Fibroblast of lung (primary cell): ENCODE measurements at regions not wholly inside any gene's neighbourhood (a gene's known extent, or its start where the extent isn't known, plus 50 kb on each side); places are given as distances from the start of the nearest gene placed in this dataset.

Experiments
- DNase-seq, 2 donors: peaks; one replicate each; pipeline versions ENCODE4 v3.0.0 to v3.0.0-alpha.2; 2010; ENCODE audit warnings: low read depth in 2 of 2
- H2AFZ ChIP-seq: 2 replicates; pipeline ENCODE4 v1.5.1; 2012; ENCODE audit warnings: low read length, control low read depth, inconsistent platforms
- H3K27ac ChIP-seq: 2 replicates; pipeline ENCODE4 v1.5.1; 2011; ENCODE audit warnings: low read length, control low read depth; ENCODE audit not compliant: insufficient read depth
- H3K27me3 ChIP-seq: 2 replicates; pipeline ENCODE4 v1.5.1; 2011; ENCODE audit warnings: mild to moderate bottlenecking, low read length; ENCODE audit not compliant: control insufficient read depth, insufficient read depth
- H3K36me3 ChIP-seq: 2 replicates; pipeline ENCODE4 v1.5.1; 2011; ENCODE audit warnings: low read length; ENCODE audit not compliant: control insufficient read depth, insufficient read depth
- H3K4me1 ChIP-seq: 2 replicates; pipeline ENCODE4 v1.5.1; 2011; ENCODE audit warnings: low read length; ENCODE audit not compliant: control insufficient read depth, insufficient read depth; ENCODE audit errors: extremely low read depth
- H3K4me2 ChIP-seq: 2 replicates; pipeline ENCODE4 v1.5.1; 2011; ENCODE audit warnings: low read length, control low read depth; ENCODE audit not compliant: insufficient read depth; ENCODE audit errors: extremely low read depth
- H3K4me3 ChIP-seq, 4 experiments: fragments of 200-600 bp in 1 of 4; sonication (generic) in 1 of 4; replicated peaks in 1 of 4; 2 replicates each; pipeline ENCODE4 v1.5.1; 2011 to 2016; ENCODE audit warnings: low read length in 4 of 4, low read depth in 3 of 4, mild to moderate bottlenecking in 3 of 4, control low read depth in 2 of 4, inconsistent platforms in 1 of 4, mixed read lengths in 1 of 4; ENCODE audit not compliant: insufficient read depth in 1 of 4; ENCODE audit errors: control extremely low read depth in 1 of 4
- H3K79me2 ChIP-seq: 2 replicates; pipeline ENCODE4 v1.5.1; 2012; ENCODE audit warnings: mild to moderate bottlenecking, low read length, inconsistent platforms; ENCODE audit not compliant: control insufficient read depth, insufficient read depth
- H3K9ac ChIP-seq: 2 replicates; pipeline ENCODE4 v1.5.1; 2011; ENCODE audit warnings: mild to moderate bottlenecking, low read length, control low read depth; ENCODE audit not compliant: insufficient read depth
- H3K9me3 ChIP-seq: 2 replicates; pipeline ENCODE4 v1.5.1; 2012; ENCODE audit warnings: low read depth, low read length; ENCODE audit not compliant: control insufficient read depth, insufficient read depth
- H4K20me1 ChIP-seq: 2 replicates; pipeline ENCODE4 v1.5.1; 2011; ENCODE audit warnings: low read length; ENCODE audit not compliant: control insufficient read depth, insufficient read depth; ENCODE audit errors: extremely low read depth
- EZH2 ChIP-seq: IDR thresholded peaks from 2 replicates; pipeline ENCODE4 v1.5.1; 2012; ENCODE audit warnings: low read length, control low read depth, mild to moderate bottlenecking; ENCODE audit errors: missing control alignments
- TF ChIP-seq, protein P1 (sequence below), 2 donors: IDR thresholded peaks in 1 of 2; conservative IDR thresholded peaks in 1 of 2; 1 replicate in 1 of 2; 2 replicates in 1 of 2; pipeline ENCODE4 v1.5.1; 2011 to 2012; ENCODE audit warnings: low read length in 2 of 2, control low read depth in 1 of 2, inconsistent platforms in 1 of 2, low read depth in 1 of 2, mild to moderate bottlenecking in 1 of 2

DNA sequence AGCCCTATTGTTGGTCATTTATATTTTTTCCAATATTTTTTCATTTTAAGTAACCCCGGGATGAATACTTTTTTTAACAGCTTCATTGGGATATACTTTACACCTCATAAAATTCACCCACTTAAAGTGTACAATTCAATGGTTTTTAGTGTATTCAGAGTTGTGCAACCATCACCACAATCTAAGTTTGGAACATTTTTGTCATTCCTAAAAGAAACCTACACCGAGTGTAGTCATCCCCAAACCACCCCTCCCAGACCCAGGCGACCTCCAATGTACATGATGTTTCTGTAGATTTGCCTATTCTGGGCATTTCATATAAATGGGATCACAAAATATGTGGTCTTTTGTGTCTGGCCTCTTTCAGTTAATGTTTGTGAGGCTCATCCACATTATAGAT, 118.3 kb upstream of the FRMD4B start:
- Histone ChIP-seq H3K9ac (no peak overlapping the region), H3K4me1 (no peaks in the 10 kb centered on the region), H3K79me2 (no peaks in the 10 kb centered on the region), H4K20me1 (no peaks in the 10 kb centered on the region), H3K9me3 (no peaks in the 10 kb centered on the region), H3K36me3 (no peaks in the 10 kb centered on the region), H3K4me2 (no peak overlapping the region), H3K27ac (no peak overlapping the region), H3K4me3 (no peak overlapping the region), H2AFZ (no peak overlapping the region), H3K27me3 (no peaks in the 10 kb centered on the region)
- peak in 1 of 2 donors; percentile 54 for DNase-seq
- TF ChIP-seq, protein P1, sequence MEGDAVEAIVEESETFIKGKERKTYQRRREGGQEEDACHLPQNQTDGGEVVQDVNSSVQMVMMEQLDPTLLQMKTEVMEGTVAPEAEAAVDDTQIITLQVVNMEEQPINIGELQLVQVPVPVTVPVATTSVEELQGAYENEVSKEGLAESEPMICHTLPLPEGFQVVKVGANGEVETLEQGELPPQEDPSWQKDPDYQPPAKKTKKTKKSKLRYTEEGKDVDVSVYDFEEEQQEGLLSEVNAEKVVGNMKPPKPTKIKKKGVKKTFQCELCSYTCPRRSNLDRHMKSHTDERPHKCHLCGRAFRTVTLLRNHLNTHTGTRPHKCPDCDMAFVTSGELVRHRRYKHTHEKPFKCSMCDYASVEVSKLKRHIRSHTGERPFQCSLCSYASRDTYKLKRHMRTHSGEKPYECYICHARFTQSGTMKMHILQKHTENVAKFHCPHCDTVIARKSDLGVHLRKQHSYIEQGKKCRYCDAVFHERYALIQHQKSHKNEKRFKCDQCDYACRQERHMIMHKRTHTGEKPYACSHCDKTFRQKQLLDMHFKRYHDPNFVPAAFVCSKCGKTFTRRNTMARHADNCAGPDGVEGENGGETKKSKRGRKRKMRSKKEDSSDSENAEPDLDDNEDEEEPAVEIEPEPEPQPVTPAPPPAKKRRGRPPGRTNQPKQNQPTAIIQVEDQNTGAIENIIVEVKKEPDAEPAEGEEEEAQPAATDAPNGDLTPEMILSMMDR (conservative IDR thresholded peaks at IDR 0.05 in 1 of 2, IDR thresholded peaks at IDR 0.05 in 1 of 2; ENCODE audit: low read depth in 1 of 2, low read length in 2 of 2) = no peak
- no peak for TF ChIP-seq EZH2

DNA sequence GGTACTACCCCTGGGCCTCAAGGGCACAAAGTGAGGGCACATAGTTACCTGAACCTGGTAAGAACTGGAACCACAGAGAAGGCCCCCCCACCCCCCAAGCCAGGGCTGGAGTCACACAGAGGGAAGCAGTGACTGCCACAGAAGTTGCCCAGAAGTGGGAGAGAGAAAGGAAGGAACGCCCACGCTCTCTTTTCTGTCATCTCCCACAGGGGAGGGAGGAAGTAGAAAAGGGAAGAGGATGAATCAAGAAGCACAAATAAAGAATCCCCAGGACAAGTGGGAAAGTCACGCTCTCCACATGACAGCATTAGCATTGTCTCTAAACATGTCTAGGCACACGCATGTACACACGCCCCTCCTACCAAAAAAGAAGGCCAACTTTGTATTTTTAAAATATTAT, 114.7 kb upstream of the FRMD4B start:
- DNase-seq = no peak
- H3K9me3 ChIP-seq = no peaks in the 10 kb centered on the region
- no peaks in the 10 kb centered on the region for H3K27me3 ChIP-seq
- H4K20me1 ChIP-seq = no peaks in the 10 kb centered on the region
- H3K9ac ChIP-seq = no peak overlapping the region
- H3K36me3 ChIP-seq = no peaks in the 10 kb centered on the region
- no peaks in the 10 kb centered on the region for H3K79me2 ChIP-seq
- no peak for TF ChIP-seq EZH2
- TF ChIP-seq, protein P1 (conservative IDR thresholded peaks at IDR 0.05 in 1 of 2, IDR thresholded peaks at IDR 0.05 in 1 of 2; ENCODE audit: low read depth in 1 of 2, low read length in 2 of 2) = no peak
- H3K4me3 ChIP-seq = no peak overlapping the region
- H3K4me1 ChIP-seq = no peaks in the 10 kb centered on the region
- no peak overlapping the region for H2AFZ ChIP-seq
- H3K4me2 ChIP-seq = no peak overlapping the region
- no peak overlapping the region for H3K27ac ChIP-seq

DNA sequence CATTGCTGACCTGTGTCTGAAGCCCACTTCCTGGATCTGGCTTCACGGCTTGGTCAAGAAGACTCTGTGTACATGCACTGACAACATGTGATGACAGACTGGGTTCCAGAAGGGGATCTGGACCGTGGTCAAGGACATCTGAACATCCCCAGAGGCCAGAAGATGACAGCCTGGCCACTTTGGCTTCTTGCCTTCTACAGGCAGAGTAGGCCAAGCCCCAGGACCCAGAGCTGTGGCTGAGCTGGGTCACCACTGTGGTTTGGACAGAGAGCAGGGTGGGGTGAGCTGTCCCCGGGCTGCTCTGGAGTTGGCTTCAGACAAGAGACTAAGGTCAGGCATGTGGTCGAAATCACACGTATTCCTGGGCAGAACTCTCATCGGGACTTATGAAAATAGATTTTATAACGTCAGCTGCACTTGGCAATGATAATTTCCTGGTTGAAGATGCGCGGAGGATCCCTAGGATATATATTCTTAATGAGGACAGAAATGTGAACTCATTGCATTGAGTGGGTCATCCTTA, 114.1 kb upstream of the FRMD4B start:
- H3K4me2 ChIP-seq = no peak overlapping the region
- no peak overlapping the region for H3K4me3 ChIP-seq
- no peaks in the 10 kb centered on the region for H3K79me2 ChIP-seq
- no peak for TF ChIP-seq EZH2
- TF ChIP-seq, protein P1 (conservative IDR thresholded peaks at IDR 0.05 in 1 of 2, IDR thresholded peaks at IDR 0.05 in 1 of 2; ENCODE audit: low read depth in 1 of 2, low read length in 2 of 2) = no peak
- peak in 1 of 2 donors; percentile 83 for DNase-seq
- H2AFZ ChIP-seq = no peak overlapping the region
- H3K36me3 ChIP-seq = no peaks in the 10 kb centered on the region
- no peaks in the 10 kb centered on the region for H3K9me3 ChIP-seq
- H4K20me1 ChIP-seq = no peaks in the 10 kb centered on the region
- H3K27me3 ChIP-seq = no peaks in the 10 kb centered on the region
- no peaks in the 10 kb centered on the region for H3K4me1 ChIP-seq
- no peak overlapping the region for H3K27ac ChIP-seq
- no peak overlapping the region for H3K9ac ChIP-seq
